MM.1S (cell line): ENCODE measurements at regions not wholly inside any gene's neighbourhood (a gene's known extent, or its start where the extent isn't known, plus 50 kb on each side); places are given as distances from the start of the nearest gene placed in this dataset.

ENCODE experiments used
- EZH2 ChIP-seq: fragments of 300-600 bp; sonication (generic); optimal IDR thresholded peaks from 2 replicates; pipeline ENCODE3; 2017; ENCODE audit warnings: low read depth, mild to moderate bottlenecking, antibody characterized with exemption, low read length, mixed read lengths
- EZH2phosphoT487 ChIP-seq: fragments of 300-600 bp; sonication (generic); IDR thresholded peaks from 2 replicates; pipeline ENCODE4 v1.6.1; 2018; ENCODE audit warnings: antibody characterized with exemption, low read length

- TF ChIP-seq EZH2phosphoT487 (no peak), EZH2 (no peak)
Measured at GRCh38 chr2:174690026-174690425, 74.2 kb downstream of the CHRNA1 start.
